ENCODE measurements at regions not wholly inside any gene's neighbourhood (a gene's known extent, or its start where the extent isn't known, plus 50 kb on each side); places are given as distances from the start of the nearest gene placed in this dataset.
"Not testable (repeated sequence)": the region's sequence is repeated elsewhere in the genome, so short reads cannot be mapped to it uniquely, and the experiment has no call there.

- in situ Hi-C loops (cut with MboI; ENCODE audit: low pct_unique_long_range_greater_than_20kb, low sequenced_read_pairs): no loop called here
- no peak for DNase-seq
Measured at GRCh38 chr2:67320861-67321587, 76.1 kb upstream of the ETAA1 start.

GRCh38 chr2:67321588-67321903 is 75.6 kb upstream of the ETAA1 start:
- no peak for DNase-seq
- in situ Hi-C loops (cut with MboI; ENCODE audit: low pct_unique_long_range_greater_than_20kb, low sequenced_read_pairs): no loop called here

GRCh38 chr2:67322353-67323001 is 74.7 kb upstream of the ETAA1 start:
- in situ Hi-C loops (cut with MboI; ENCODE audit: low pct_unique_long_range_greater_than_20kb, low sequenced_read_pairs): no loop called here
- peak; percentile 24 for DNase-seq

- in situ Hi-C loops (cut with MboI; ENCODE audit: low pct_unique_long_range_greater_than_20kb, low sequenced_read_pairs): no loop called here
- no peak for DNase-seq
Measured at GRCh38 chr2:67323209-67323991, 73.7 kb upstream of the ETAA1 start.

- in situ Hi-C loops (cut with MboI; ENCODE audit: low pct_unique_long_range_greater_than_20kb, low sequenced_read_pairs): no loop called here
- DNase-seq: no peak
Measured at GRCh38 chr2:67329513-67329912, 67.6 kb upstream of the ETAA1 start.

- DNase-seq: no peak
- in situ Hi-C loops (cut with MboI; ENCODE audit: low pct_unique_long_range_greater_than_20kb, low sequenced_read_pairs): no loop called here
Measured at GRCh38 chr2:67329951-67330350, 67.2 kb upstream of the ETAA1 start.

- DNase-seq; in situ Hi-C loops (cut with MboI; ENCODE audit: low pct_unique_long_range_greater_than_20kb, low sequenced_read_pairs): not testable (repeated sequence)
Measured at GRCh38 chr2:67331419-67332086, 65.6 kb upstream of the ETAA1 start.

GRCh38 chr2:67337903-67338302 is 59.2 kb upstream of the ETAA1 start:
- no peak for DNase-seq
- in situ Hi-C loops (cut with MboI; ENCODE audit: low pct_unique_long_range_greater_than_20kb, low sequenced_read_pairs): no loop called here

GRCh38 chr2:67338601-67339233 is 58.4 kb upstream of the ETAA1 start:
- no peak for DNase-seq
- in situ Hi-C loops (cut with MboI; ENCODE audit: low pct_unique_long_range_greater_than_20kb, low sequenced_read_pairs): no loop called here

- no peak for DNase-seq
- in situ Hi-C loops (cut with MboI; ENCODE audit: low pct_unique_long_range_greater_than_20kb, low sequenced_read_pairs): no loop called here
Measured at GRCh38 chr2:67339234-67339885, 57.8 kb upstream of the ETAA1 start.

- no peak for DNase-seq
- in situ Hi-C loops (cut with MboI; ENCODE audit: low pct_unique_long_range_greater_than_20kb, low sequenced_read_pairs): no loop called here
Measured at GRCh38 chr2:67340133-67341011, 56.8 kb upstream of the ETAA1 start.

GRCh38 chr2:67341012-67341318 is 56.2 kb upstream of the ETAA1 start:
- in situ Hi-C loops (cut with MboI; ENCODE audit: low pct_unique_long_range_greater_than_20kb, low sequenced_read_pairs): no loop called here
- no peak for DNase-seq

GRCh38 chr2:67341336-67341735 is 55.8 kb upstream of the ETAA1 start:
- in situ Hi-C loops (cut with MboI; ENCODE audit: low pct_unique_long_range_greater_than_20kb, low sequenced_read_pairs): no loop called here
- no peak for DNase-seq

- in situ Hi-C loops (cut with MboI; ENCODE audit: low pct_unique_long_range_greater_than_20kb, low sequenced_read_pairs): no loop called here
- DNase-seq: no peak
Measured at GRCh38 chr2:67342394-67342793, 54.7 kb upstream of the ETAA1 start.

GRCh38 chr2:67346718-67347407 is 50.3 kb upstream of the ETAA1 start:
- DNase-seq: no peak
- in situ Hi-C loops (cut with MboI; ENCODE audit: low pct_unique_long_range_greater_than_20kb, low sequenced_read_pairs): no loop called here

Data from KBM-7 (cell line).